OCI-LY1 (cell line): ENCODE measurements at regions not wholly inside any gene's neighbourhood (a gene's known extent, or its start where the extent isn't known, plus 50 kb on each side); places are given as distances from the start of the nearest gene placed in this dataset.
"Not testable (repeated sequence)": the region's sequence is repeated elsewhere in the genome, so short reads cannot be mapped to it uniquely, and the experiment has no call there.

ENCODE experiments used
- EZH2 ChIP-seq: fragments of 200-600 bp; sonication (generic), shearing (Covaris generic); IDR thresholded peaks from 2 replicates; pipeline ENCODE4 v1.8.0; 2017; ENCODE audit warnings: borderline replicate concordance, mixed run types, mild to moderate bottlenecking, antibody characterized with exemption, low read length, moderate library complexity, mixed read lengths
- TF ChIP-seq, protein P1 (sequence below): fragments of 200-600 bp; sonication (generic), shearing (Covaris generic); IDR thresholded peaks from 2 replicates; pipeline ENCODE4 v1.5.1; 2017; ENCODE audit warnings: mild to moderate bottlenecking, antibody characterized with exemption, low read length, moderate library complexity, mixed read lengths

DNA sequence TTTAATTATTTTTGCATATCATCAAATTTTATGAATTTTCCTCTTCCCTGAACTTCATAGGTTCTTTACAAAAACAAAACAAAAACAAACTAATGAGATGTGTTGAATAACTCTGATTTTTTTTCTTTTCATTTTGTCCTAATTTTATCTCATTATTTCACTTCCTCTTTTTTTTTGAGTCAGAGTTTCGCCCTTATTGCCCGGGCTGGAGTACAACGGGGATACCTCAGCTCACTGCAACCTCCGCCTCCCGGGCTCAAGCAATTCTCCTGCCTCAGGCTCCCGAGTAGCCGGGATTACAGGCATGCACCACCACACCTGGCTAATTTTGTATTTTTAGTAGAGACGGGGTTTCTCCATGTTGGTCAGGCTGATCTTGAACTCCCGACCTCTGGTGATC is 1633.3 kb downstream of the CDH8 start:
- TF ChIP-seq, protein P1, sequence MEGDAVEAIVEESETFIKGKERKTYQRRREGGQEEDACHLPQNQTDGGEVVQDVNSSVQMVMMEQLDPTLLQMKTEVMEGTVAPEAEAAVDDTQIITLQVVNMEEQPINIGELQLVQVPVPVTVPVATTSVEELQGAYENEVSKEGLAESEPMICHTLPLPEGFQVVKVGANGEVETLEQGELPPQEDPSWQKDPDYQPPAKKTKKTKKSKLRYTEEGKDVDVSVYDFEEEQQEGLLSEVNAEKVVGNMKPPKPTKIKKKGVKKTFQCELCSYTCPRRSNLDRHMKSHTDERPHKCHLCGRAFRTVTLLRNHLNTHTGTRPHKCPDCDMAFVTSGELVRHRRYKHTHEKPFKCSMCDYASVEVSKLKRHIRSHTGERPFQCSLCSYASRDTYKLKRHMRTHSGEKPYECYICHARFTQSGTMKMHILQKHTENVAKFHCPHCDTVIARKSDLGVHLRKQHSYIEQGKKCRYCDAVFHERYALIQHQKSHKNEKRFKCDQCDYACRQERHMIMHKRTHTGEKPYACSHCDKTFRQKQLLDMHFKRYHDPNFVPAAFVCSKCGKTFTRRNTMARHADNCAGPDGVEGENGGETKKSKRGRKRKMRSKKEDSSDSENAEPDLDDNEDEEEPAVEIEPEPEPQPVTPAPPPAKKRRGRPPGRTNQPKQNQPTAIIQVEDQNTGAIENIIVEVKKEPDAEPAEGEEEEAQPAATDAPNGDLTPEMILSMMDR = not testable (repeated sequence)
- TF ChIP-seq EZH2 = not testable (repeated sequence)
